Caco-2 (cell line): ENCODE measurements at regions not wholly inside any gene's neighbourhood (a gene's known extent, or its start where the extent isn't known, plus 50 kb on each side); places are given as distances from the start of the nearest gene placed in this dataset.

ENCODE experiments used
- BruUV-seq: library from RNA; stranded (reverse); fragments of 400-500 nt; replicated peaks from 2 replicates; lab custom pipeline; 2021; lab: Mats Ljungman, UMichigan
- CTCF ChIA-PET: fragments of 300-600 bp; sonication (Branson Sonifier 250); formaldehyde crosslinking; loops from one replicate; lab custom pipeline; 2022; ENCODE audit warnings: antibody characterized with exemption; lab: Charles Lee
- POLR2A ChIA-PET: fragments of 300-600 bp; sonication (Branson Sonifier 250); formaldehyde crosslinking; loops from one replicate; lab custom pipeline; 2022; ENCODE audit warnings: antibody characterized with exemption; lab: Charles Lee
- DNase-seq, 2 experiments: peaks; one replicate each; pipeline versions ENCODE4 v3.0.0 to v3.0.0-alpha.2; 2020 to 2022
- H3K27me3 ChIP-seq: replicated peaks from 2 replicates; pipeline ENCODE4 v1.6.0; 2011; ENCODE audit warnings: low read length; ENCODE audit not compliant: control insufficient read depth, insufficient read depth
- H3K36me3 ChIP-seq: 2 replicates; pipeline ENCODE4 v1.5.1; 2011; ENCODE audit warnings: low read length; ENCODE audit not compliant: control insufficient read depth, insufficient read depth
- H3K4me1 ChIP-seq: fragments of 250-450 bp; sonication (Bioruptor Pico); 2 replicates; pipeline ENCODE4 v1.5.1; 2020; ENCODE audit warnings: mild to moderate bottlenecking
- H3K4me3 ChIP-seq: 2 replicates; pipeline ENCODE4 v1.5.1; 2011; ENCODE audit warnings: low read depth, mild to moderate bottlenecking, control low read depth, low read length
- H3K9me3 ChIP-seq: fragments of 250-450 bp; sonication (Bioruptor Pico); 2 replicates; pipeline ENCODE4 v1.5.1; 2020; ENCODE audit warnings: mild to moderate bottlenecking, moderate library complexity
- H3K27ac Mint-ChIP-seq: one replicate; pipeline ENCODE4 v1.8.0; 2022; ENCODE audit warnings: mixed read lengths; ENCODE audit not compliant: unreplicated experiment
- H3K27me3 Mint-ChIP-seq: one replicate; pipeline ENCODE4 v1.8.0; 2022; ENCODE audit warnings: mixed read lengths; ENCODE audit not compliant: insufficient read depth, unreplicated experiment
- H3K36me3 Mint-ChIP-seq: one replicate; pipeline ENCODE4 v1.8.0; 2022; ENCODE audit warnings: mild to moderate bottlenecking, mixed read lengths; ENCODE audit not compliant: insufficient read depth, unreplicated experiment
- H3K4me1 Mint-ChIP-seq: one replicate; pipeline ENCODE4 v1.8.0; 2022; ENCODE audit warnings: low read depth, mixed read lengths; ENCODE audit not compliant: unreplicated experiment
- H3K4me3 Mint-ChIP-seq: one replicate; pipeline ENCODE4 v1.8.0; 2022; ENCODE audit warnings: mild to moderate bottlenecking, moderate library complexity, mixed read lengths; ENCODE audit not compliant: unreplicated experiment
- H3K9me3 Mint-ChIP-seq: one replicate; pipeline ENCODE4 v1.8.0; 2022; ENCODE audit warnings: mixed read lengths; ENCODE audit not compliant: unreplicated experiment
- intact Hi-C: fragments of 100-400 bp; cut with micrococcal nuclease; formaldehyde crosslinking; loops from one replicate; pipeline ENCODE4 v1.10.0; 2022; ENCODE audit not compliant: unreplicated experiment
- TF ChIP-seq, protein P1 (sequence below), 2 experiments: fragments of 200-600 bp in 1 of 2; IDR thresholded peaks; 1 replicate in 1 of 2; 2 replicates in 1 of 2; pipeline versions ENCODE4 v1.5.1 to v1.8.0; 2011 to 2022; ENCODE audit warnings: antibody characterized with exemption in 1 of 2, control low read depth in 1 of 2, inconsistent platforms in 1 of 2, low read depth in 1 of 2, low read length in 1 of 2, mild to moderate bottlenecking in 1 of 2, moderate library complexity in 1 of 2; ENCODE audit not compliant: insufficient read depth in 1 of 2, severe bottlenecking in 1 of 2, unreplicated experiment in 1 of 2

DNA sequence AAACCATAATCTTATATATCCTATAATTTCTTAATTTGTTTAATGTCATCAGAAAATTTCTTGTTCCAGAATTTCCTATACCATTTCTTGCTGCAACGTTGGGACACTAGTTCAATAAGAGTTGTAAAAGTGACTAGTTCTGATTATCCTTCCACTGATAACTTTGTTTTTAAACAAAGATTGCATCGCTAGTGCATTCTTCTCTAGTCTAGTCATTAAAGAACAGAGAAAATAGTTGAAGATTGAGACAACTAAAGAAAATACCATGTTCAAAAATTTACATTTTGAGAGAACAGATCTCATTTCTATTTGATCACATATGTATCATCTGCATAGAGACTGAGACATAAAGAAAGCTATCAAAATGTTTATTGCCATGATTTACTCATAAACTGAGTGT is 1888.2 kb downstream of the EFNA5 start:
- Histone ChIP-seq H3K36me3 (no peaks in the 10 kb centered on the region), H3K27me3 (no peaks in the 10 kb centered on the region), H3K9me3 (no peaks in the 10 kb centered on the region), H3K4me3 (no peak overlapping the region), H3K4me1 (no peaks in the 10 kb centered on the region)
- no peaks in the 10 kb centered on the region for H3K36me3 Mint-ChIP-seq
- no TSS peak for BruUV-seq
- intact Hi-C loops = no loop called here
- TF ChIP-seq, protein P1, sequence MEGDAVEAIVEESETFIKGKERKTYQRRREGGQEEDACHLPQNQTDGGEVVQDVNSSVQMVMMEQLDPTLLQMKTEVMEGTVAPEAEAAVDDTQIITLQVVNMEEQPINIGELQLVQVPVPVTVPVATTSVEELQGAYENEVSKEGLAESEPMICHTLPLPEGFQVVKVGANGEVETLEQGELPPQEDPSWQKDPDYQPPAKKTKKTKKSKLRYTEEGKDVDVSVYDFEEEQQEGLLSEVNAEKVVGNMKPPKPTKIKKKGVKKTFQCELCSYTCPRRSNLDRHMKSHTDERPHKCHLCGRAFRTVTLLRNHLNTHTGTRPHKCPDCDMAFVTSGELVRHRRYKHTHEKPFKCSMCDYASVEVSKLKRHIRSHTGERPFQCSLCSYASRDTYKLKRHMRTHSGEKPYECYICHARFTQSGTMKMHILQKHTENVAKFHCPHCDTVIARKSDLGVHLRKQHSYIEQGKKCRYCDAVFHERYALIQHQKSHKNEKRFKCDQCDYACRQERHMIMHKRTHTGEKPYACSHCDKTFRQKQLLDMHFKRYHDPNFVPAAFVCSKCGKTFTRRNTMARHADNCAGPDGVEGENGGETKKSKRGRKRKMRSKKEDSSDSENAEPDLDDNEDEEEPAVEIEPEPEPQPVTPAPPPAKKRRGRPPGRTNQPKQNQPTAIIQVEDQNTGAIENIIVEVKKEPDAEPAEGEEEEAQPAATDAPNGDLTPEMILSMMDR (IDR thresholded peaks at IDR 0.05; ENCODE audit: insufficient read depth in 1 of 2, low read depth in 1 of 2, low read length in 1 of 2, severe bottlenecking in 1 of 2, unreplicated experiment in 1 of 2) = no peak
- CTCF ChIA-PET = no interaction called here
- no peak overlapping the region for H3K4me3 Mint-ChIP-seq
- H3K4me1 Mint-ChIP-seq = no peaks in the 10 kb centered on the region
- H3K9me3 Mint-ChIP-seq = no peaks in the 10 kb centered on the region
- H3K27ac Mint-ChIP-seq = no peak overlapping the region
- no peak for DNase-seq
- H3K27me3 Mint-ChIP-seq = peaks cover 2% of the 10 kb centered on the region
- POLR2A ChIA-PET = no interaction called here

DNA sequence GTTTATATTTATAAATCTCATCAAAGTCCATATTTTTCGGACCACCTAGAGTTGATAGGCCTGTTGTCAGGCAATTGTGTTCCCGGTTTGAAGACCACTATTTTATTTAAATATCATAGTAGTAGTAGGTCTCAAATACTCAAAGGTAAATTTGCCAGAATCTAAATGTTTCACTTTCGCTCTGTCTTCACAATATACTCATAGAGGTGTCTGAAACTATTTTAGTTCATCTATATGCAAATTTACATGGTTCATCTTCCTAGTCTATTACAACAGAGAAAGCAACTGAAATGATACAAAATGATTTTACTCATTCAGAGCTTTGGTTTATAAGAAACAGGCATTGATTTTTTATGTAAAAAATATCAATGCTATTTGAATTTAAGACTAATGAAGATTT is 1897.5 kb downstream of the EFNA5 start:
- no TSS peak for BruUV-seq
- intact Hi-C loops = no loop called here
- Mint-ChIP-seq H3K9me3 (no peaks in the 10 kb centered on the region), H3K36me3 (no peaks in the 10 kb centered on the region), H3K27ac (no peak overlapping the region), H3K4me3 (no peak overlapping the region), H3K27me3 (peaks cover 2% of the 10 kb centered on the region), H3K4me1 (no peaks in the 10 kb centered on the region)
- Histone ChIP-seq H3K4me1 (no peaks in the 10 kb centered on the region), H3K36me3 (no peaks in the 10 kb centered on the region), H3K27me3 (no peaks in the 10 kb centered on the region), H3K9me3 (no peaks in the 10 kb centered on the region), H3K4me3 (no peak overlapping the region)
- POLR2A ChIA-PET = no interaction called here
- DNase-seq = no peak
- TF ChIP-seq, protein P1 (IDR thresholded peaks at IDR 0.05; ENCODE audit: insufficient read depth in 1 of 2, low read depth in 1 of 2, low read length in 1 of 2, severe bottlenecking in 1 of 2, unreplicated experiment in 1 of 2) = no peak
- CTCF ChIA-PET = no interaction called here

DNA sequence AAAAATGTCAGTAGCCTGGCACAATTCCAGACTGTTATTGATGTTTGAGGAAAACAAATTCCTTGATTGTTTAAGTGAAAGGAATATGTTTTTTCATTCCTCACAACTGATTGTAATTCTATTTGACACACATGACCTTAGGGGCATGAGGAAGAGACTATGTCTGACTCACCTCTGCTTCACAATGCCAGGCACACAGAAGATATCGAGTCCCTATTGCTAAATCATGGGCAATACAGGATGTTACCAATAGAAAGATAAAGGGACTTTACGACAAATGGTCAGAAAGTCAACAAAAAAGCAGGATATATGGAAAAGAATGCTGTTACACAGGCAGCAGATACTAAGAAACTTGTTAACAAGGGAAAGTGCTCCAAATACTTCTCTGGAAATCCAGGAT is 1903.5 kb downstream of the EFNA5 start:
- TF ChIP-seq, protein P1 (IDR thresholded peaks at IDR 0.05; ENCODE audit: insufficient read depth in 1 of 2, low read depth in 1 of 2, low read length in 1 of 2, severe bottlenecking in 1 of 2, unreplicated experiment in 1 of 2) = no peak
- Histone ChIP-seq H3K9me3 (peaks cover 5% of the 10 kb centered on the region; the same call in 1 of the 2 replicates), H3K4me3 (no peak overlapping the region), H3K4me1 (no peaks in the 10 kb centered on the region), H3K27me3 (no peaks in the 10 kb centered on the region), H3K36me3 (no peaks in the 10 kb centered on the region)
- Mint-ChIP-seq H3K9me3 (peaks cover 23% of the 10 kb centered on the region), H3K4me3 (no peak overlapping the region), H3K4me1 (no peaks in the 10 kb centered on the region), H3K36me3 (no peaks in the 10 kb centered on the region), H3K27ac (no peak overlapping the region), H3K27me3 (no peaks in the 10 kb centered on the region)
- no peak for DNase-seq
- ChIA-PET POLR2A (no interaction called here), CTCF (no interaction called here)
- no TSS peak for BruUV-seq
- intact Hi-C loops = no loop called here
